ENCODE measurements at regions not wholly inside any gene's neighbourhood (a gene's known extent, or its start where the extent isn't known, plus 50 kb on each side); places are given as distances from the start of the nearest gene placed in this dataset.

- no peak for TF ChIP-seq POLR2AphosphoS5 (IDR thresholded peaks at IDR 0.05; ENCODE audit: low read depth, low read length)
- no peak for TF ChIP-seq SIN3A (IDR thresholded peaks at IDR 0.05; ENCODE audit: borderline replicate concordance, insufficient read depth, low read length)
- no peak for TF ChIP-seq TAF1 (IDR thresholded peaks at IDR 0.05; ENCODE audit: borderline replicate concordance, insufficient read depth, low read length)
- no peak for TF ChIP-seq REST (IDR thresholded peaks at IDR 0.05; ENCODE audit: insufficient read depth in 1 of 2, low read depth in 2 of 2, low read length in 2 of 2)
- no peak for TF ChIP-seq FOXP2 (optimal IDR thresholded peaks at IDR 0.05; ENCODE audit: borderline replicate concordance, extremely low read depth, extremely low read length, insufficient read depth)
These were observed 600.4 kb upstream of the SLITRK6 start for GRCh38 chr13:86399572-86399971.
